ENCODE measurements at regions not wholly inside any gene's neighbourhood (a gene's known extent, or its start where the extent isn't known, plus 50 kb on each side); places are given as distances from the start of the nearest gene placed in this dataset.

DNA sequence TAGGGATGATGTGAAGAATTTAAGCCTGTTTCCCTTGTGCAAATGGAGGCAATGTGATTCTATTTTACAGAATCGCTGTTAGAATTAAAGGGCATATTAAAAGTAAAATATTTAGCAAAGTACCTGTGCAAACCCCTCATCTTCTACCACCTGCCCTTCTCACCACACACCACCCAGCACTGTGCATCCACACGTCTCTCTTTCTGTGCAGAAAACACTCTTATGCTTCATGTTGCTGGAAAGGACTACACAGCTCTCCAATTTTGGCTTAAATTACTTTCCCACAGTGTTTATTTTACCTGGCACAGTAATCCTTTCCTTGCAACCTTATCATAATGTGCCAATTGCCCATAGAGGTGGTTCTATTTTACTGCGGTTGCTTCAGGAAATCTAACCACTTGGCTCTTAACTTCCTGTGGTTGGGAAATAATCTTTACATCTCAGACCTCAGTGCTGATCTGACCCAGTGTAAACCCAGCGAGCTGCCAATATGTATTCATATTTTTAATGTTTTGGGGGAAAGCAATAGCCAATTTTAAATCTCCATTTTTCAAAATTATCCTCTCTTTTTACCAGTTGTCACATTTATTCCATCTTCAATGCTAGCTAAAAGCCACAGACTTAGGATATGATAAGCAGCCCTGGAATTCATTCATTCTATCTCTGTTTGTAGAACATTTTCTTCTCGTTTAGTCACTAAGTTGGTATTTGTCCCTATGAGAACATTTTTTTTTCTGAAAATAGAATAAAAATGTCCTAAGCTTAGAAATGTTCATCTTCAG lies 250.9 kb downstream of the DSEL start:
- Mint-ChIP-seq H3K36me3 (ENCODE audit: insufficient read depth) (no peaks in the 10 kb centered on the region), H3K27me3 (ENCODE audit: low read depth) (peaks cover 3% of the 10 kb centered on the region), H3K4me1 (ENCODE audit: low read depth) (peaks cover 41% of the 10 kb centered on the region), H3K4me3 (no peak overlapping the region), H3K9me3 (no peaks in the 10 kb centered on the region)
- peak; percentile 19 to 48 for ATAC-seq
- DNase-seq: no peak

GRCh38 chr18:67261931-67262552 lies 254.5 kb downstream of the DSEL start:
- Mint-ChIP-seq H3K4me3 (no peak overlapping the region), H3K27me3 (ENCODE audit: low read depth) (no peaks in the 10 kb centered on the region), H3K4me1 (ENCODE audit: low read depth) (peaks cover 36% of the 10 kb centered on the region), H3K9me3 (no peaks in the 10 kb centered on the region), H3K36me3 (ENCODE audit: insufficient read depth) (no peaks in the 10 kb centered on the region)
- DNase-seq (no peak), ATAC-seq (peak; percentile 46 to 79)

- Mint-ChIP-seq H3K4me3 (no peak overlapping the region), H3K27me3 (ENCODE audit: low read depth) (no peaks in the 10 kb centered on the region), H3K9me3 (no peaks in the 10 kb centered on the region), H3K36me3 (ENCODE audit: insufficient read depth) (no peaks in the 10 kb centered on the region), H3K4me1 (ENCODE audit: low read depth) (peaks cover 27% of the 10 kb centered on the region)
- ATAC-seq (no peak), DNase-seq (no peak)
Measured at GRCh38 chr18:67260841-67261240, 255.7 kb downstream of the DSEL start.

DNA sequence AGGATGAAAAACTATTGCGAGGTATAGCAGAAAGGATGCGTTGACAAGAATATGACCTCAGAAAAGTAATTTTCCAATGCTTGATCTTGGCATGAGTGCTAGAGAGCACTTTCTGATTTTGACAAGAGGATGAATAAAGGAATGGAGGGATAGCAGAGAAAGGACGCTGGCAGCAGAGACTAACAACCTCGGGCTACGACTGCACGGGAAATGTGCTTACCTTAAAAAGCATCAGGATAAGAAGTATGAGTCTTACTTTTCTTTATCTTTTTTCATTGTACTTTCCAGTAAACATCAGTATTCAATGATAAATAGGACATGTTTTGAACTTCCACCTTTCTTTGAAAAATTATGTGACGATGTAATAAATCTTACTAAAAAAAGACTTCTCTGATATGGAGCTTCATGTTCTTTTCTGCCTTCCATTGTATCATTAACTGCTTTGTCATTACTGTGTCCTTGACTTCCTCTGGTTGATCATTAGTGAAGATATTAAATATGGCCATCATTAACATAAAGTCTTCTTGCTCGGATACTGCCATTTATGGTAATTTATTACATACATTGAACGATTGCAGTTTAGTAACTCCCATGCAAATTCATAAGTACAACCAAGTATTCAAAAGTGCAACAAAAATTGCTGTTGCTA lies 265.6 kb downstream of the DSEL start:
- no peak for ATAC-seq
- no peaks in the 10 kb centered on the region for H3K36me3 Mint-ChIP-seq (ENCODE audit: insufficient read depth)
- no peaks in the 10 kb centered on the region for H3K9me3 Mint-ChIP-seq
- no peak overlapping the region for H3K4me3 Mint-ChIP-seq
- DNase-seq: no peak
- H3K4me1 Mint-ChIP-seq (ENCODE audit: low read depth): no peaks in the 10 kb centered on the region
- H3K27me3 Mint-ChIP-seq (ENCODE audit: low read depth): no peaks in the 10 kb centered on the region

DNA sequence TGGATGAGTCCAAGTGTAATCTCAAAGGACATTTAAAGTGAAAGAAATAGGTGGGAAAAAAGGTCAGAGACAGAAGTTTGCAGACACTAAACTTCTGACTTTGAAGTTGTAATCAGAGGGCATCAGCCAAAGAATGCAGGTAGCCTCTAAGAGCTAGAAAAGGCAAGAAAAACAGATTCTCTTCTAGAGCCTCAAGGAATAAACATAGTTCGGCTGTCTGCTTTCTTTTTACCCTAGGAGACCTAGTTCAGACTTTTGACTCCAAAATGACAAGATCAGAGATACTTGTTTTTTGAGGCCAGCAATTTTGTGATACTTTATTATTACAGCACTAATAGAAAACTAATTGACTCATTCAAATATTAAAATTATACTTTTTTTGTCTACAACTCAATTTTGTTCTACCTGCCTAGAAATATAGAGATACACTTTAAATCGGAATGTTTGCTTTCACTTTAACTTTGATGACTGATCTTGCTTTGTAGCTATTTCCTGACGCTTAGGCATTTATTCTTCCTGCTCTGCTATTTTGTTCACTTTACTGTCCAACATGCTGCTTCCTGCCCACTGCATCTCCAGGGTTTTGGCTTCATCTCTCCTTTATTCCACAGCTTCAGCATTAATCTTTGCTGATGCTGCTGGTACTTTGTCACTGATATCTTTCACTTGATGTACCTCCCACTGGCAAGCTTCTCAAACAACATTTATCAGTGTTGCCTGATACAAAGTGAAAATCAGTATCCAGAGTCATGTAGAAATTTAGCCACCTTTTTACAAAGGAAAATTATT lies 272.5 kb downstream of the DSEL start:
- Mint-ChIP-seq H3K4me3 (peak overlapping the region; percentile 77), H3K4me1 (ENCODE audit: low read depth) (peaks cover 24% of the 10 kb centered on the region), H3K36me3 (ENCODE audit: insufficient read depth) (no peaks in the 10 kb centered on the region), H3K9me3 (no peaks in the 10 kb centered on the region), H3K27me3 (ENCODE audit: low read depth) (no peaks in the 10 kb centered on the region)
- ATAC-seq (no peak), DNase-seq (no peak)

DNA sequence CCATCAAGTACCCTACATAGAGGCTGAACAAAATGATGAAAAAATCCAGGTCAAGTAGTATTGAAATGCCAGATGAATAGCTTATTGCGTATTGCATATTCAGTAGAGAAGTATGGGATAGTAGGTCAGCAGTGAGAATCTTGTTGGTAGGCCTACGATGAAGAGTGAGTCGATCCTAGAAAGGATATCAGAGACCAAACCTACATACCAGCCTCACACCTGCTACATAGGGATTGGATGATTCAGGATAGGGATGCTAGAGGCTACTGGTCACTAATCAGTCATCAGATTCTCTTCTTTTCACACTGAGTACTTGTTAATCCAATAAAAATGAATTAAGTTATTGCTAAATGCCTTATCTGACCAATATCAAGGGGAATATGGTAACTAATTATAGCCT lies 274.5 kb downstream of the DSEL start:
- Mint-ChIP-seq H3K4me1 (ENCODE audit: low read depth) (peaks cover 24% of the 10 kb centered on the region), H3K9me3 (no peaks in the 10 kb centered on the region), H3K36me3 (ENCODE audit: insufficient read depth) (no peaks in the 10 kb centered on the region), H3K27me3 (ENCODE audit: low read depth) (no peaks in the 10 kb centered on the region), H3K4me3 (no peak overlapping the region)
- DNase-seq (no peak), ATAC-seq (no peak)

DNA sequence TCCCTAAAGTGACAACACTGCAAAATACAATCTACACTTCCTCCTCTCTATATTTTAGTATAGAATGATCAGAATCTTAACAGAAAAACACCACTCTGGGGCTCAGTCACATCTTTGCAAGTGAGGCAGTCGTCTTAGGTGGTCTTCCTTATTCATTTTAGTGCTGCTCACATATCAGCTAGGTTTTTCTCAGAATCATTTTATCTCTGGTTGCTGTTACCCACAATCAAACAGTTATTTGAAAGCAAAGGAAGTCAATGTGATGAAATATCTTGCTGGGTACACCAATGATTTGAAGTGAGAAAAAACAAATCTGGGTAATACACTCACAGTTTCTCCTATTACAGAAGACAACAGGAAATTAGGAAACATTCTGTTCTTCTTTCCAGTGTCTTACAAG lies 275.2 kb downstream of the DSEL start:
- DNase-seq (no peak), ATAC-seq (peak in 1 of 2 donors; percentile 30)
- H3K36me3 Mint-ChIP-seq (ENCODE audit: insufficient read depth): no peaks in the 10 kb centered on the region
- H3K4me3 Mint-ChIP-seq: no peak overlapping the region
- H3K27me3 Mint-ChIP-seq (ENCODE audit: low read depth): no peaks in the 10 kb centered on the region
- H3K9me3 Mint-ChIP-seq: no peaks in the 10 kb centered on the region
- peaks cover 24% of the 10 kb centered on the region for H3K4me1 Mint-ChIP-seq (ENCODE audit: low read depth)

GRCh38 chr18:67239826-67240225 lies 276.7 kb downstream of the DSEL start:
- ATAC-seq (no peak), DNase-seq (no peak)
- Mint-ChIP-seq H3K4me1 (ENCODE audit: low read depth) (peaks cover 24% of the 10 kb centered on the region), H3K36me3 (ENCODE audit: insufficient read depth) (no peaks in the 10 kb centered on the region), H3K4me3 (no peak overlapping the region), H3K27me3 (ENCODE audit: low read depth) (no peaks in the 10 kb centered on the region), H3K9me3 (no peaks in the 10 kb centered on the region)

DNA sequence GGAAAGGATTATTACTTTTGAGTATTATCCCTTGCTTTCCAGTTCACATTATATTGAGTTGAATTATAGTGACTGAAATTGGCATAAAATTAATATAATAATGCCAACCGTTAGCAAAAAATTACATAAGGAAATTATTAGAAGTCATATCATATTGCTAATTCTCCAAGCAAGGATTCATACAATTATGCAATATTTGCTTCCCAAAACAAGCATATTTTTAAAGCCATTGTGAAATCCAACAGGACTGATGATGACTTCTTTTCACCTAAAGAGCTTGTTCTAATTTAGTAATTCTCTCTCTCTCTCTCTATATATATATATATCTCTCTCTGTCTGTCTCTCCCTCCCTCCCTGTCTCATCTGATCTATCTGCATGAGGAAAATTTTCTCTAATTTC lies 283.5 kb downstream of the DSEL start:
- Mint-ChIP-seq H3K9me3 (no peaks in the 10 kb centered on the region), H3K4me3 (no peak overlapping the region), H3K27me3 (ENCODE audit: low read depth) (peaks cover 2% of the 10 kb centered on the region)

GRCh38 chr18:67232406-67232805 lies 284.1 kb downstream of the DSEL start:
- Mint-ChIP-seq H3K9me3 (no peaks in the 10 kb centered on the region), H3K36me3 (ENCODE audit: insufficient read depth) (no peaks in the 10 kb centered on the region), H3K27me3 (ENCODE audit: low read depth) (peaks cover 2% of the 10 kb centered on the region), H3K4me1 (ENCODE audit: low read depth) (no peaks in the 10 kb centered on the region), H3K4me3 (no peak overlapping the region)
- ATAC-seq (no peak), DNase-seq (no peak)

More for the DNA sequence above, 283.5 kb downstream of the DSEL start:
- DNase-seq: no peak
- Mint-ChIP-seq H3K36me3 (ENCODE audit: insufficient read depth) (no peaks in the 10 kb centered on the region), H3K4me1 (ENCODE audit: low read depth) (no peaks in the 10 kb centered on the region)
- no peak for ATAC-seq

GRCh38 chr18:67222887-67223286 lies 293.6 kb downstream of the DSEL start:
- Mint-ChIP-seq H3K36me3 (ENCODE audit: insufficient read depth) (no peaks in the 10 kb centered on the region), H3K9me3 (no peaks in the 10 kb centered on the region), H3K4me1 (ENCODE audit: low read depth) (no peaks in the 10 kb centered on the region), H3K4me3 (no peak overlapping the region), H3K27me3 (ENCODE audit: low read depth) (no peaks in the 10 kb centered on the region)
- ATAC-seq (no peak), DNase-seq (no peak)

DNA sequence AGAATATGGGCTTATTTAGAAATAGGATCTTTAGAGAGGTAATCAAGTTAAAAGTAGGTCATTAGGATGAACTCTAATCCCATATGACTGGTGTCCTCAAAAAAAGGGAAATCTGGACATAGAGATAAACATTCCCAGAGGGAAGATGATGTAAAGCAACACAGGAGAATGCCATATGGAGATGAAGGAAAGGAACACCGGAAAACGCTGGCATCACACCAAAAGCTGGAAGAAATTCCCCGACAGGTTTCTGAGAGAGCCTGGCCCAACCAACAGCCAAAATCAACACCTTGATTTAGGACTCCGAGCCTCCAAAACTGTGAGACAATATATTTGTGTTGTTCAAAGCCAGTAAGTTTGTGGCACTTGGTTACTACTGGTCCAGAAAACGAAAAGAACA lies 296.7 kb downstream of the DSEL start:
- Mint-ChIP-seq H3K36me3 (ENCODE audit: insufficient read depth) (no peaks in the 10 kb centered on the region), H3K4me3 (no peak overlapping the region), H3K27me3 (ENCODE audit: low read depth) (no peaks in the 10 kb centered on the region), H3K9me3 (no peaks in the 10 kb centered on the region), H3K4me1 (ENCODE audit: low read depth) (no peaks in the 10 kb centered on the region)
- ATAC-seq (no peak), DNase-seq (no peak)

GRCh38 chr18:67218556-67218955 lies 298.0 kb downstream of the DSEL start:
- DNase-seq (no peak), ATAC-seq (no peak)
- no peaks in the 10 kb centered on the region for H3K36me3 Mint-ChIP-seq (ENCODE audit: insufficient read depth)
- no peaks in the 10 kb centered on the region for H3K9me3 Mint-ChIP-seq
- no peak overlapping the region for H3K4me3 Mint-ChIP-seq
- no peaks in the 10 kb centered on the region for H3K4me1 Mint-ChIP-seq (ENCODE audit: low read depth)
- H3K27me3 Mint-ChIP-seq (ENCODE audit: low read depth): no peaks in the 10 kb centered on the region

- H3K4me3 Mint-ChIP-seq: no peak overlapping the region
- peak; percentile 65 to 88 for ATAC-seq
- no peaks in the 10 kb centered on the region for H3K4me1 Mint-ChIP-seq (ENCODE audit: low read depth)
- H3K27me3 Mint-ChIP-seq (ENCODE audit: low read depth): no peaks in the 10 kb centered on the region
- H3K9me3 Mint-ChIP-seq: no peaks in the 10 kb centered on the region
- DNase-seq: peak; percentile 49
- no peaks in the 10 kb centered on the region for H3K36me3 Mint-ChIP-seq (ENCODE audit: insufficient read depth)
Measured at GRCh38 chr18:67217551-67218166, 298.9 kb downstream of the DSEL start.
